ENCODE measurements at regions not wholly inside any gene's neighbourhood (a gene's known extent, or its start where the extent isn't known, plus 50 kb on each side); places are given as distances from the start of the nearest gene placed in this dataset.

DNA sequence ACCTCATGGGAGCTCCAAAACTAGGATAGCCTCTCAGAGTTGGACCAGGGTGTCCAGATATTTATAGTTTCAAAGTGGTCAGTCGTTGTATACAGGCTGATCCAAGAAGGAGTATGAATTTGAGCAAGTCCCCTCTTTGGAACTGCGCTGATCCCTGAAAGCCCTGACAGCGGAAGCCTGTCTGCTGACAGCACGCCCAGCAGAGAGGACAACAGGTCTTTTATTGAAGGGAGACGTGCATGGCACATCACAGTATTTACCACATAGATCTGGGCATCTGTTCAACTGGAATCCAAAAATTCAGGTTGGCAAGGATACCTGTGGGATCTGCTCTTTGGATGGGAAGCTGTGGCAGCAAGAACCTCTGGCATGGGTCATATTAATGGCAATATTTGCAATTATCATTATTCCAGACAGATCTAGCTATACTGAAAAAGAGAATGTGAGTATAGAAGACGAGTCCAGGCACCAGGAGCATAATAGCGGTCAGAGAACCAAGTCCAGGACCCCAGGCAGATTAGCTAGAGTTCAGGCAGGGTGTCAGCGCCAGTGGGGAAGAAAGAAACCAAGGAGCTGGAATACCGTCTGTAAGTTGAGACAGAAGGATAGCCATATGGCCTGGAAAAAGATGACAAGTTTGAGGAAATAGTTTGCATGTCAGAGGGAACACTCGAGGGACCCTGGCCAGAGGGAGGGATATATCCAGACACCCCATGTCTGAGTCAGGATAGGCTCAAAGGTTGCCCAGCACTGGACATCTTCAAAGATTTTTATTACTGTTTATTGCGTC is 260.4 kb upstream of the FANCL start:
- no peaks in the 10 kb centered on the region for H3K79me2 ChIP-seq (ENCODE audit: insufficient read depth, low read length)
- no peaks in the 10 kb centered on the region for H3K27me3 ChIP-seq (ENCODE audit: insufficient read depth, low read length)
- H3K4me3 ChIP-seq (ENCODE audit: insufficient read depth, low read length): no peak overlapping the region
- no peak for DNase-seq (ENCODE audit: insufficient read length, low spot score, missing footprints)
- no peaks in the 10 kb centered on the region for H3K4me1 ChIP-seq (ENCODE audit: insufficient read depth, low read length)
- H2AFZ ChIP-seq (ENCODE audit: low read length): no peak overlapping the region
- TF ChIP-seq, protein P1, sequence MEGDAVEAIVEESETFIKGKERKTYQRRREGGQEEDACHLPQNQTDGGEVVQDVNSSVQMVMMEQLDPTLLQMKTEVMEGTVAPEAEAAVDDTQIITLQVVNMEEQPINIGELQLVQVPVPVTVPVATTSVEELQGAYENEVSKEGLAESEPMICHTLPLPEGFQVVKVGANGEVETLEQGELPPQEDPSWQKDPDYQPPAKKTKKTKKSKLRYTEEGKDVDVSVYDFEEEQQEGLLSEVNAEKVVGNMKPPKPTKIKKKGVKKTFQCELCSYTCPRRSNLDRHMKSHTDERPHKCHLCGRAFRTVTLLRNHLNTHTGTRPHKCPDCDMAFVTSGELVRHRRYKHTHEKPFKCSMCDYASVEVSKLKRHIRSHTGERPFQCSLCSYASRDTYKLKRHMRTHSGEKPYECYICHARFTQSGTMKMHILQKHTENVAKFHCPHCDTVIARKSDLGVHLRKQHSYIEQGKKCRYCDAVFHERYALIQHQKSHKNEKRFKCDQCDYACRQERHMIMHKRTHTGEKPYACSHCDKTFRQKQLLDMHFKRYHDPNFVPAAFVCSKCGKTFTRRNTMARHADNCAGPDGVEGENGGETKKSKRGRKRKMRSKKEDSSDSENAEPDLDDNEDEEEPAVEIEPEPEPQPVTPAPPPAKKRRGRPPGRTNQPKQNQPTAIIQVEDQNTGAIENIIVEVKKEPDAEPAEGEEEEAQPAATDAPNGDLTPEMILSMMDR (IDR thresholded peaks at IDR 0.05; ENCODE audit: extremely low read depth, low read depth, low read length): no peak
- H3K36me3 ChIP-seq (ENCODE audit: insufficient read depth, low read length): no peaks in the 10 kb centered on the region
- H3K9me3 ChIP-seq (ENCODE audit: low read depth, low read length): no peaks in the 10 kb centered on the region
- no peak overlapping the region for H3K27ac ChIP-seq (ENCODE audit: low read depth, low read length)
- H3K4me2 ChIP-seq (ENCODE audit: insufficient read depth, low read length): no peak overlapping the region
- no peaks in the 10 kb centered on the region for H4K20me1 ChIP-seq (ENCODE audit: insufficient read depth, low read length)

DNA sequence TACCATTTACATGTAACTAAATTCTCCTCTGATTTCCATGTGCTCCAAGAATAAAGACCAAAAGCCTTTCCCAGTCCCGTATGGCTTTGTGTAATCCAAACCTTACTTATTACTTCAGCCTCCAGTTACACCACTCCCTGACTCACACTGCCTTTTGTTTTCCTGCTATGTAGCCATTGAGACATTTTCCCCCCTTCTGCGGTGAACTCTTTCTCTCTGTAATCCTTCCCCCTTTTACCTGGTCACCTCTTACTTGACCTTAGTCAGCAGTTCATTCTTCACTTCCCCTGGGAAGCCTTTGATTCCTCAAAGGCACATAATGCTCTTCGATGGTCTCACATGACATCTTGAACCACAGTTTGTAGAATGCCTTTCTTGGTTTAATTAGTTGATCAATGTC is 256.0 kb upstream of the FANCL start:
- Histone ChIP-seq H3K9me3 (ENCODE audit: low read depth, low read length) (no peaks in the 10 kb centered on the region), H3K4me1 (ENCODE audit: insufficient read depth, low read length) (no peaks in the 10 kb centered on the region), H2AFZ (ENCODE audit: low read length) (no peak overlapping the region), H3K79me2 (ENCODE audit: insufficient read depth, low read length) (no peaks in the 10 kb centered on the region), H3K4me2 (ENCODE audit: insufficient read depth, low read length) (no peak overlapping the region), H3K27ac (ENCODE audit: low read depth, low read length) (no peak overlapping the region), H3K36me3 (ENCODE audit: insufficient read depth, low read length) (no peaks in the 10 kb centered on the region), H4K20me1 (ENCODE audit: insufficient read depth, low read length) (no peaks in the 10 kb centered on the region), H3K27me3 (ENCODE audit: insufficient read depth, low read length) (no peaks in the 10 kb centered on the region), H3K4me3 (ENCODE audit: insufficient read depth, low read length) (no peak overlapping the region)
- TF ChIP-seq, protein P1 (IDR thresholded peaks at IDR 0.05; ENCODE audit: extremely low read depth, low read depth, low read length): no peak
- DNase-seq (ENCODE audit: insufficient read length, low spot score, missing footprints): no peak

DNA sequence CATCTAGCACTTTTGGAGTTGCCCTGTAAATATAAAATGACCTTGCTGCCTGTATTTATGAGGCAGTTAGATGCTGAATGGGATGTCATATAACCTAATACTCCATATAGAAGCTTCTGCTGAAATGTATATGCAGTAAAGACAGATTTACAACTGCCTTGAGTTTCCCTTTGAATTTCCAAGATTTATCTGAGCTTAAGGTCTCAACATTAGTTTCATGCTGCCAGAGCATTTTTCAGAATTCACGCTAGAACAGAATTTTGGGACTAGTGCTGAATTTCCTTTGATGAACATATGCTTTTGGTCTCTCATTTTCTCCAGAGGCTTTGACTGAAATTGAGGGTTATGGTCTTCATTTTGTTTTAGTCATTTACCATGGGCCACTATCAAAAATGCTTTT is 254.7 kb upstream of the FANCL start:
- no peaks in the 10 kb centered on the region for H4K20me1 ChIP-seq (ENCODE audit: insufficient read depth, low read length)
- H3K27me3 ChIP-seq (ENCODE audit: insufficient read depth, low read length): no peaks in the 10 kb centered on the region
- H3K4me1 ChIP-seq (ENCODE audit: insufficient read depth, low read length): no peaks in the 10 kb centered on the region
- no peak overlapping the region for H3K27ac ChIP-seq (ENCODE audit: low read depth, low read length)
- no peaks in the 10 kb centered on the region for H3K36me3 ChIP-seq (ENCODE audit: insufficient read depth, low read length)
- H3K79me2 ChIP-seq (ENCODE audit: insufficient read depth, low read length): no peaks in the 10 kb centered on the region
- H2AFZ ChIP-seq (ENCODE audit: low read length): no peak overlapping the region
- no peak overlapping the region for H3K4me3 ChIP-seq (ENCODE audit: insufficient read depth, low read length)
- no peak overlapping the region for H3K4me2 ChIP-seq (ENCODE audit: insufficient read depth, low read length)
- TF ChIP-seq, protein P1 (IDR thresholded peaks at IDR 0.05; ENCODE audit: extremely low read depth, low read depth, low read length): no peak
- DNase-seq (ENCODE audit: insufficient read length, low spot score, missing footprints): no peak
- no peaks in the 10 kb centered on the region for H3K9me3 ChIP-seq (ENCODE audit: low read depth, low read length)

DNA sequence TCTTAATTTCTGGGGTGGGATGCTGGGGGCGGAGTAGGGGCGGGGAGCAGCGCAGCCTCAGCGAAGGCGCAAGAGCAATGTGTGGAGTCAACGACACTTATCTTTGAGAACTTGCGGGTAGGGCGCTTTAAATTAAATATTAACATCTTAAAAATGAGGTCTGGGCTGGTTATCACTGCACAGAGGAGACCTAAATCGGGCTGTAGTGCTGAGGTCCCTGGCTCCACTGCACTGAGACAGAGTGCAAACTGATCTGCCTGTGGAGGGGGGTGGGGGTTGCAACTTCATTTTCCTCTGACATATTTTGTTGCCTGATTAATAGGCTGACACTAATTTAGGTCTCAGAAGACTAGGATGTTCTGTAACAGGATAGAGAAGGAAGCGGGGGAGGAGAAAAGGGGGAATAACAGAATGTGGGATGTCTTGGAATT is 253.0 kb upstream of the FANCL start:
- H3K79me2 ChIP-seq (ENCODE audit: insufficient read depth, low read length): no peaks in the 10 kb centered on the region
- no peak overlapping the region for H3K4me3 ChIP-seq (ENCODE audit: insufficient read depth, low read length)
- no peak overlapping the region for H3K27ac ChIP-seq (ENCODE audit: low read depth, low read length)
- no peaks in the 10 kb centered on the region for H3K27me3 ChIP-seq (ENCODE audit: insufficient read depth, low read length)
- no peak overlapping the region for H3K4me2 ChIP-seq (ENCODE audit: insufficient read depth, low read length)
- H4K20me1 ChIP-seq (ENCODE audit: insufficient read depth, low read length): no peaks in the 10 kb centered on the region
- DNase-seq (ENCODE audit: insufficient read length, low spot score, missing footprints): no peak
- TF ChIP-seq, protein P1 (IDR thresholded peaks at IDR 0.05; ENCODE audit: extremely low read depth, low read depth, low read length): no peak
- no peaks in the 10 kb centered on the region for H3K9me3 ChIP-seq (ENCODE audit: low read depth, low read length)
- no peaks in the 10 kb centered on the region for H3K36me3 ChIP-seq (ENCODE audit: insufficient read depth, low read length)
- no peak overlapping the region for H2AFZ ChIP-seq (ENCODE audit: low read length)
- H3K4me1 ChIP-seq (ENCODE audit: insufficient read depth, low read length): no peaks in the 10 kb centered on the region

Data from osteoblast (primary cell).